CD4-positive, alpha-beta T cell (primary cell): ENCODE measurements at regions not wholly inside any gene's neighbourhood (a gene's known extent, or its start where the extent isn't known, plus 50 kb on each side); places are given as distances from the start of the nearest gene placed in this dataset.

ENCODE experiments used
- ATAC-seq: fragments of 200-7000 bp; cut with Tn5 transposase; one replicate; pipeline ENCODE4 v1.10.0; 2022; ENCODE audit warnings: mild to moderate bottlenecking; ENCODE audit not compliant: poor library complexity
- CTCF ChIA-PET: fragments of 350-600 bp; sonication (Branson Sonifier 250); formaldehyde crosslinking; loops from one replicate; lab custom pipeline; 2021; ENCODE audit warnings: antibody characterized with exemption, inconsistent platforms; lab: Charles Lee
- POLR2A ChIA-PET: fragments of 350-600 bp; sonication (Branson Sonifier 250); formaldehyde crosslinking; loops from one replicate; lab custom pipeline; 2021; ENCODE audit warnings: antibody characterized with exemption, inconsistent platforms; lab: Charles Lee
- DNase-seq, 14 experiments: peaks; one replicate each; pipeline ENCODE4 v3.0.0-alpha.2; 2013 to 2020; ENCODE audit warnings: mixed read lengths in 2 of 14
- H3K27ac ChIP-seq, 2 donors: one replicate each; pipeline versions ENCODE4 v1.5.1 to v1.7.0; 2013; ENCODE audit warnings: low read length in 2 of 2, low read depth in 1 of 2, mild to moderate bottlenecking in 1 of 2
- H3K27me3 ChIP-seq, 2 experiments: 1 replicate in 1 of 2; 2 replicates in 1 of 2; pipeline versions ENCODE4 v1.6.1 to v1.7.0; 2013; ENCODE audit warnings: low read length in 2 of 2, control low read depth in 1 of 2, mild to moderate bottlenecking in 1 of 2, moderate library complexity in 1 of 2; ENCODE audit not compliant: insufficient read depth in 2 of 2, control insufficient read depth in 1 of 2
- H3K36me3 ChIP-seq: one replicate; pipeline ENCODE4 v1.6.1; 2013; ENCODE audit warnings: low read length, control low read depth; ENCODE audit not compliant: insufficient read depth
- H3K4me1 ChIP-seq: one replicate; pipeline ENCODE4 v1.6.1; 2013; ENCODE audit warnings: low read length, control low read depth; ENCODE audit not compliant: insufficient read depth
- H3K4me3 ChIP-seq: one replicate; pipeline ENCODE4 v1.5.1; 2013; ENCODE audit warnings: mild to moderate bottlenecking, low read length, moderate library complexity
- H3K9me3 ChIP-seq, 2 experiments: 1 replicate in 1 of 2; 2 replicates in 1 of 2; pipeline versions ENCODE4 v1.6.1 to v1.7.0; 2013; ENCODE audit warnings: low read length in 2 of 2, mild to moderate bottlenecking in 2 of 2, control low read depth in 1 of 2, moderate library complexity in 1 of 2; ENCODE audit not compliant: control insufficient read depth in 1 of 2, insufficient read depth in 1 of 2
- H3K27ac Mint-ChIP-seq: one replicate; pipeline ENCODE4 v1.8.0; 2020; ENCODE audit warnings: mixed read lengths
- H3K27me3 Mint-ChIP-seq: one replicate; pipeline ENCODE4 v1.8.0; 2021; ENCODE audit warnings: mixed read lengths
- H3K36me3 Mint-ChIP-seq: one replicate; pipeline ENCODE4 v1.8.0; 2021; ENCODE audit warnings: low read depth, mixed read lengths
- H3K4me1 Mint-ChIP-seq: one replicate; pipeline ENCODE4 v1.8.0; 2021; ENCODE audit warnings: low read depth, mixed read lengths
- H3K4me3 Mint-ChIP-seq: one replicate; pipeline ENCODE4 v1.8.0; 2020; ENCODE audit warnings: mild to moderate bottlenecking, mixed read lengths
- H3K9me3 Mint-ChIP-seq: one replicate; pipeline ENCODE4 v1.8.0; 2020; ENCODE audit warnings: mixed read lengths
- CTCF ChIP-seq: fragments of 200-600 bp; IDR thresholded peaks from one replicate; pipeline ENCODE4 v1.8.0; 2022; ENCODE audit warnings: antibody characterized with exemption, mild to moderate bottlenecking
- intact Hi-C, 2 experiments: fragments of 100-400 bp; cut with DNase I in 1 of 2; cut with micrococcal nuclease in 1 of 2; formaldehyde crosslinking; loops; one replicate each; pipeline versions ENCODE4 v1.15.1 to v1.9.0; 2023 to 2025; cut with DNase I, micrococcal nuclease

DNA sequence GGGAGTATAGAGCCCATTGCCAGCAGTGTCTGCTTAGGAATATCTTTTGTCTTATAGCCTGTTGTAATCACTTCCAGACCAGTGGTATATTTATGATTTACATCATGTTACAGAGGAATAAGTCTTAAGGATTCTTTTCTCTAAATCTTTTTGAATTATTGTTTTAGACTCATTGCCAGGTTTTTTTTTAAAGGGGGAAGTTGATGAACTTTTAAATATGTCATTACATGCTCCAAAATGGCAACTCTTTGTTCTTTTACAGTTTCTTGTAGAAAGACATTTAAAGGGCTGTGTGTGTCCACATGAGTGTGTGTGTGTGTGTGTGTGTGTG, 59.4 kb upstream of the NFIB start:
- Histone ChIP-seq H3K4me1 (no peaks in the 10 kb centered on the region), H3K9me3 (no peaks in the 10 kb centered on the region), H3K27ac (no peak overlapping the region), H3K27me3 (peaks cover 0 to 5% of the 10 kb centered on the region in 2 experiments), H3K36me3 (no peaks in the 10 kb centered on the region), H3K4me3 (no peak overlapping the region)
- ChIA-PET CTCF (no interaction called here), POLR2A (no interaction called here)
- Mint-ChIP-seq H3K9me3 (peaks cover 2% of the 10 kb centered on the region), H3K27ac (no peak overlapping the region), H3K36me3 (no peaks in the 10 kb centered on the region), H3K4me1 (no peaks in the 10 kb centered on the region), H3K27me3 (peaks cover 14% of the 10 kb centered on the region), H3K4me3 (no peak overlapping the region)
- no peak for TF ChIP-seq CTCF
- DNase-seq (no peak), ATAC-seq (no peak)
- intact Hi-C loops: no loop called here

GRCh38 chr9:14372437-14373335, 58.7 kb upstream of the NFIB start:
- Histone ChIP-seq H3K36me3 (no peaks in the 10 kb centered on the region), H3K27me3 (peaks cover 0 to 5% of the 10 kb centered on the region in 2 experiments), H3K27ac (no peak overlapping the region), H3K4me3 (no peak overlapping the region), H3K4me1 (no peaks in the 10 kb centered on the region), H3K9me3 (no peaks in the 10 kb centered on the region)
- Mint-ChIP-seq H3K27me3 (peaks cover 18% of the 10 kb centered on the region), H3K4me1 (no peaks in the 10 kb centered on the region), H3K36me3 (no peaks in the 10 kb centered on the region), H3K9me3 (peaks cover 6% of the 10 kb centered on the region), H3K27ac (no peak overlapping the region), H3K4me3 (no peak overlapping the region)
- ChIA-PET CTCF (no interaction called here), POLR2A (no interaction called here)
- DNase-seq (no peak), ATAC-seq (no peak)
- intact Hi-C loops: no loop called here
- no peak for TF ChIP-seq CTCF

DNA sequence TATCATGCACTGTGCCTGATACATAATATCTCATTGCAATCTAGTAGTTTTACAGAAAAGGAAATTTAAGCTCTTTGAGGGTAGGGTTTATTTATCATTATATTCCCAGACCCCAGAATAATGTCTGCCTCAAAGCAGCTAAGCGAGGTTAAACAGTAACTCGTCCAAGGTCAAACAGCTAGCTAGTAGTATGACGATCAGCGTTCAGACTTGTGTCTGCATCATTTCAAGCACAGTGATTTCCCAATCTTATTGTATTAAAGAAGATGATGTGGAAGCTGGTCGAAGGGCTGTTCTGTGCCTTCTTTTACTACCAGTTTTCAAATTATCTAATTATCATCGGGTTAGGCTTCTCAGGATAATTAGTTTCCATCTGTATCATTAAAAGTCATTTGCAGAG, 55.1 kb upstream of the NFIB start:
- H3K4me3 Mint-ChIP-seq: no peak overlapping the region
- intact Hi-C loops: no loop called here

More for the DNA sequence above, 55.1 kb upstream of the NFIB start:
- Histone ChIP-seq H3K27ac (no peak overlapping the region), H3K4me1 (no peaks in the 10 kb centered on the region), H3K4me3 (no peak overlapping the region), H3K36me3 (no peaks in the 10 kb centered on the region), H3K9me3 (no peaks in the 10 kb centered on the region), H3K27me3 (no peaks in the 10 kb centered on the region)
- DNase-seq: no peak
- CTCF ChIA-PET: no interaction called here
- H3K4me1 Mint-ChIP-seq: no peaks in the 10 kb centered on the region
- peaks cover 6% of the 10 kb centered on the region for H3K9me3 Mint-ChIP-seq
- POLR2A ChIA-PET: no interaction called here
- H3K36me3 Mint-ChIP-seq: no peaks in the 10 kb centered on the region
- no peak overlapping the region for H3K27ac Mint-ChIP-seq
- no peak for TF ChIP-seq CTCF
- peaks cover 33% of the 10 kb centered on the region for H3K27me3 Mint-ChIP-seq
- no peak for ATAC-seq
